H1 (cell line): ENCODE measurements at regions not wholly inside any gene's neighbourhood (a gene's known extent, or its start where the extent isn't known, plus 50 kb on each side); places are given as distances from the start of the nearest gene placed in this dataset.

Experiments used
- CTCF ChIA-PET: fragments of 300-600 bp; sonication (Branson Sonifier 250); formaldehyde crosslinking; loops from one replicate; lab custom pipeline; 2021; ENCODE audit not compliant: partially characterized antibody; lab: Charles Lee
- POLR2A ChIA-PET: fragments of 300-600 bp; sonication (Branson Sonifier 250); formaldehyde crosslinking; loops from one replicate; lab custom pipeline; 2021; ENCODE audit warnings: inconsistent platforms; ENCODE audit not compliant: partially characterized antibody; lab: Charles Lee
- DNase-seq, 2 experiments: peaks; one replicate each; pipeline versions ENCODE4 v3.0.0 to v3.0.0-alpha.2; 2010 to 2022; ENCODE audit warnings: low spot score in 2 of 2, low read depth in 1 of 2, mixed read lengths in 1 of 2
- FAIRE-seq: peaks from 2 replicates; lab custom pipeline; 2011; peaks lifted over from hg19 to GRCh38; lab: Jason Lieb, UNC
- H2AFZ ChIP-seq: 2 replicates; pipeline ENCODE4 v1.8.1; 2012; ENCODE audit warnings: low read length, inconsistent platforms
- H2AK5ac ChIP-seq: 2 replicates; pipeline ENCODE4 v1.6.1; 2013; ENCODE audit warnings: low read depth, low read length
- H2BK120ac ChIP-seq: replicated peaks from 2 replicates; pipeline ENCODE3; 2013; ENCODE audit warnings: low read depth, low read length, inconsistent platforms
- H2BK12ac ChIP-seq: 2 replicates; pipeline ENCODE4 v1.6.1; 2013; ENCODE audit warnings: low read depth, low read length
- H2BK15ac ChIP-seq: 2 replicates; pipeline ENCODE4 v1.6.1; 2013; ENCODE audit warnings: low read length
- H2BK20ac ChIP-seq: 2 replicates; pipeline ENCODE4 v1.6.1; 2013; ENCODE audit warnings: low read length
- H2BK5ac ChIP-seq: 2 replicates; pipeline ENCODE4 v1.6.1; 2013; ENCODE audit warnings: low read depth, low read length
- H3K14ac ChIP-seq: 2 replicates; pipeline ENCODE4 v1.6.1; 2013; ENCODE audit warnings: inconsistent platforms; ENCODE audit not compliant: insufficient read length
- H3K18ac ChIP-seq: 2 replicates; pipeline ENCODE4 v1.6.1; 2013; ENCODE audit warnings: low read length; ENCODE audit errors: extremely low read depth
- H3K23ac ChIP-seq: 2 replicates; pipeline ENCODE4 v1.6.1; 2013; ENCODE audit warnings: inconsistent platforms; ENCODE audit not compliant: insufficient read length
- H3K23me2 ChIP-seq: 2 replicates; pipeline ENCODE4 v1.6.1; 2013; ENCODE audit warnings: low read depth, low read length
- H3K27ac ChIP-seq: 2 replicates; pipeline ENCODE4 v1.6.1; 2011; ENCODE audit warnings: low read depth, low read length, inconsistent platforms
- H3K27me3 ChIP-seq, 4 experiments: replicated peaks in 1 of 4; 1 replicate in 1 of 4; 2 replicates in 3 of 4; pipeline versions ENCODE4 v1.6.1 to v1.8.1; 2011 to 2013; ENCODE audit warnings: low read length in 3 of 4, mild to moderate bottlenecking in 3 of 4, inconsistent platforms in 2 of 4, mixed read lengths in 2 of 4, moderate library complexity in 1 of 4; ENCODE audit not compliant: control insufficient read depth in 3 of 4, insufficient read depth in 3 of 4; ENCODE audit errors: extremely low read depth in 1 of 4
- H3K36me3 ChIP-seq, 4 experiments: 2 replicates each; pipeline versions ENCODE4 v1.6.1 to v1.8.1; 2011 to 2013; ENCODE audit warnings: mild to moderate bottlenecking in 4 of 4, low read length in 3 of 4, moderate library complexity in 2 of 4, control low read depth in 1 of 4, inconsistent platforms in 1 of 4; ENCODE audit not compliant: insufficient read depth in 4 of 4, control insufficient read depth in 2 of 4
- H3K4ac ChIP-seq: replicated peaks from 2 replicates; pipeline ENCODE3; 2013; ENCODE audit warnings: low read length, low read depth, mixed read lengths, inconsistent platforms; ENCODE audit not compliant: insufficient read length
- H3K4me1 ChIP-seq, 4 experiments: replicated peaks in 1 of 4; 1 replicate in 1 of 4; 2 replicates in 3 of 4; pipeline versions ENCODE4 v1.6.1 to v1.8.1; 2011 to 2013; ENCODE audit warnings: low read length in 3 of 4, inconsistent platforms in 2 of 4, mixed read lengths in 1 of 4; ENCODE audit not compliant: insufficient read depth in 4 of 4, control insufficient read depth in 3 of 4
- H3K4me2 ChIP-seq, 2 experiments: 2 replicates each; pipeline versions ENCODE4 v1.6.1 to v1.8.1; 2011 to 2013; ENCODE audit warnings: low read depth in 2 of 2, low read length in 2 of 2, control low read depth in 1 of 2, inconsistent platforms in 1 of 2, mild to moderate bottlenecking in 1 of 2; ENCODE audit not compliant: insufficient read depth in 1 of 2
- H3K4me3 ChIP-seq, 4 experiments: fragments of 200-600, 300-600 bp in 1 of 4; sonication (generic), shearing (Covaris generic), sonication (Bioruptor Twin) in 1 of 4; 2 replicates each; pipeline versions ENCODE4 v1.5.1 to v1.8.1; 2011 to 2016; ENCODE audit warnings: low read length in 4 of 4, low read depth in 3 of 4, control low read depth in 2 of 4, inconsistent platforms in 2 of 4, mild to moderate bottlenecking in 2 of 4, mixed read lengths in 1 of 4, moderate library complexity in 1 of 4; ENCODE audit not compliant: insufficient read depth in 2 of 4; ENCODE audit errors: extremely low read depth in 1 of 4
- H3K56ac ChIP-seq: replicated peaks from 2 replicates; pipeline ENCODE3; 2013; ENCODE audit warnings: low read depth, mild to moderate bottlenecking, mixed read lengths, low read length, inconsistent platforms; ENCODE audit not compliant: insufficient read length
- H3K79me1 ChIP-seq: 2 replicates; pipeline ENCODE4 v1.6.1; 2013; ENCODE audit warnings: low read depth, low read length, control low read depth
- H3K79me2 ChIP-seq, 2 experiments: 2 replicates each; pipeline versions ENCODE4 v1.6.1 to v1.8.1; 2012 to 2013; ENCODE audit warnings: low read length in 2 of 2, mild to moderate bottlenecking in 2 of 2, inconsistent platforms in 1 of 2; ENCODE audit not compliant: insufficient read depth in 2 of 2, control insufficient read depth in 1 of 2
- H3K9ac ChIP-seq, 4 experiments: replicated peaks in 1 of 4; 1 replicate in 1 of 4; 2 replicates in 3 of 4; pipeline versions ENCODE4 v1.6.1 to v1.8.1; 2011 to 2013; ENCODE audit warnings: low read depth in 3 of 4, low read length in 3 of 4, control low read depth in 2 of 4, mild to moderate bottlenecking in 2 of 4, moderate library complexity in 2 of 4, inconsistent platforms in 1 of 4; ENCODE audit errors: extremely low read depth in 1 of 4
- H3K9me3 ChIP-seq, 2 experiments: 2 replicates each; pipeline versions ENCODE4 v1.6.1 to v1.8.1; 2012 to 2013; ENCODE audit warnings: mild to moderate bottlenecking in 2 of 2, moderate library complexity in 2 of 2, control low read depth in 1 of 2, inconsistent platforms in 1 of 2, low read depth in 1 of 2, low read length in 1 of 2, mixed read lengths in 1 of 2; ENCODE audit not compliant: insufficient read depth in 2 of 2
- H4K20me1 ChIP-seq, 2 experiments: replicated peaks in 1 of 2; 2 replicates each; pipeline versions ENCODE3 to v1.8.1; 2011 to 2013; ENCODE audit warnings: inconsistent platforms in 2 of 2, low read length in 2 of 2, mild to moderate bottlenecking in 1 of 2; ENCODE audit not compliant: insufficient read depth in 2 of 2, control insufficient read depth in 1 of 2
- H4K5ac ChIP-seq: 2 replicates; pipeline ENCODE4 v1.6.1; 2013; ENCODE audit warnings: low read length, low read depth, mixed read lengths, inconsistent platforms; ENCODE audit not compliant: insufficient read length
- H4K8ac ChIP-seq: 2 replicates; pipeline ENCODE4 v1.8.0; 2013; ENCODE audit warnings: mild to moderate bottlenecking, moderate library complexity, low read length, inconsistent platforms; ENCODE audit not compliant: insufficient read depth; ENCODE audit errors: extremely low read depth
- H4K91ac ChIP-seq: replicated peaks from 2 replicates; pipeline ENCODE3; 2013; ENCODE audit warnings: low read length, mixed read lengths, inconsistent platforms; ENCODE audit not compliant: insufficient read length
- CTCF ChIP-seq, 3 experiments: IDR thresholded peaks; 1 replicate in 2 of 3; 2 replicates in 1 of 3; pipeline versions ENCODE4 v1.5.1 to v1.6.1; 2011; ENCODE audit warnings: low read length in 3 of 3, mild to moderate bottlenecking in 3 of 3, inconsistent platforms in 2 of 3, low read depth in 1 of 3, moderate library complexity in 1 of 3; ENCODE audit not compliant: insufficient read depth in 1 of 3; ENCODE audit errors: control extremely low read depth in 1 of 3
- POU5F1 ChIP-seq: IDR thresholded peaks from 2 replicates; pipeline ENCODE4 v1.6.1; 2011; ENCODE audit warnings: low read depth, mild to moderate bottlenecking, low read length, moderate library complexity
- RFX5 ChIP-seq: IDR thresholded peaks from 2 replicates; pipeline ENCODE4 v1.6.1; 2011; ENCODE audit warnings: low read depth, low read length, improper control_type of control experiment, borderline replicate concordance
- WGBS, 2 experiments: shearing (Covaris generic) in 1 of 2; methylation state at CpG; one replicate each; pipeline versions ENCODE4 v1.1.6 to v1.1.7; 2013 to 2015; ENCODE audit warnings: low lambda C conversion rate in 2 of 2, mixed read lengths in 2 of 2, inconsistent platforms in 1 of 2, low coverage in 1 of 2, missing lambda C conversion rate in 1 of 2; ENCODE audit not compliant: insufficient replicate concordance in 2 of 2, insufficient coverage in 1 of 2, insufficient read length in 1 of 2; ENCODE audit errors: extremely low coverage in 1 of 2, missing lambda C conversion rate in 1 of 2; 5-methylcytosine and 5-hydroxymethylcytosine counted together

DNA sequence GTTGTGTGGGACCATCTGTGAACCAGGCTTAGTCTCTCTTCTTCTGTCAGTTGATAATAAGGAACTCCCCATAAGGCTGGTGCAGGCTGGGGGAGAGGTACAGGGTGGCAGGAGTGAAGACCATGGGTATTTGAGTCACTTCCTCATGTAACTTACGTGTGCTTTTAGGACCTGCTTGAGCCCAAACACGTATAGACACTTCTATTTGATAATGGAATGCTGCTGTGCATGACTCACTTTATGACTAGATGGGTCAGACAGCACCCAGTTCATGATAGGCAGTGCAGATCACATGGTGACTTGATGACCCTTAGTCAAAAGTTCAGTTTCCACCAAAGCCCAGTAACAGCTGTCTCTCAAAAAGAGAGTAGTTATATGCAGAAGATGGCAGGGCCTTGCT lies 490.9 kb downstream of the ZBBX start:
- Histone ChIP-seq H4K8ac (no peak overlapping the region), H4K91ac (no peak overlapping the region), H2BK15ac (no peak overlapping the region), H3K79me1 (no peaks in the 10 kb centered on the region), H3K27me3 (no peaks in the 10 kb centered on the region), H4K20me1 (no peaks in the 10 kb centered on the region), H3K4me1 (no peaks in the 10 kb centered on the region), H3K36me3 (no peaks in the 10 kb centered on the region), H3K9ac (no peak overlapping the region), H2BK5ac (no peak overlapping the region; the same call in 1 of the 2 replicates), H3K4me3 (no peak overlapping the region), H3K14ac (no peak overlapping the region), H3K79me2 (no peaks in the 10 kb centered on the region), H3K18ac (no peak overlapping the region), H3K56ac (no peak overlapping the region), H3K9me3 (no peaks in the 10 kb centered on the region), H3K4me2 (no peak overlapping the region), H2BK120ac (no peak overlapping the region), H2BK20ac (no peak overlapping the region), H3K23ac (no peak overlapping the region), H3K23me2 (no peaks in the 10 kb centered on the region), H4K5ac (no peak overlapping the region), H3K4ac (no peak overlapping the region), H2AK5ac (no peak overlapping the region), H2AFZ (no peak overlapping the region), H2BK12ac (no peak overlapping the region), H3K27ac (no peak overlapping the region)
- no peak for TF ChIP-seq POU5F1
- TF ChIP-seq CTCF (IDR thresholded peaks at IDR 0.05; ENCODE audit: control extremely low read depth in 1 of 3, insufficient read depth in 1 of 3, low read depth in 1 of 3, low read length in 3 of 3) = no peak
- TF ChIP-seq RFX5 = no peak
- no peak for DNase-seq
- 93% methylated on average over 2 of the region's 2 CpGs; no CpG with 5 or more reads in 1 of the 2 experiments for whole genome bisulfite sequencing, 2 experiments
- FAIRE-seq = no peak
- ChIA-PET POLR2A (no interaction called here), CTCF (no interaction called here)
